ENCODE measurements at regions not wholly inside any gene's neighbourhood (a gene's known extent, or its start where the extent isn't known, plus 50 kb on each side); places are given as distances from the start of the nearest gene placed in this dataset.

DNA sequence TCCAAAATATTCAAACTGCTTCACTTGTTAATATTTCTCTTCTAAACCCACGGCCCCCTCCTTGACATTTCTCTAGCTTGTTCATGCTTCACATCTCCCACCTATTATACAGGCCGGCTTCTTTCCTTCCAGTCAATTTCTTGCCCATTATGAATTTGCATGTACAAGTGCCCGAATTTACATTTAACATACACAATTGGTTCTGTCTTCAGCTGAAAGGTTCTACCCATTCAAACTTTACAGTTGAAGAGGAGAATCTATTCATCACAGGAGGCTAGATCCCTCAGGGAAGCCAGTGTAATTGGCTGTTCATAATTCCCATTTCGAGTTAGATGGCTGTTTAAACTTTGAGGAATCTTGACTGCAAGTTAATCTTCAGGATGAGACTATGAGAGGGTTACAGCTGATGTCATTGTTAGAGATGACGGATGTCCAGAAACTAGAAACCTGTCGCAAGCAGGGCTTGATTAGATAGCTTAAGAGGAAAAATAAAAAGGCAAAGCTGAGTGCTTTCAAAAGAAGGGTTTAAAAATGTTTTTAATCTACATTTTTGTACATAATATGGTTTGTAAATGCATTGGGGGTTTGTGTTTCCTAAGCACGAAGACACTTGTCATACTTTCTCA, 157.0 kb downstream of the ADSS2 start:
- TF ChIP-seq, protein P1, sequence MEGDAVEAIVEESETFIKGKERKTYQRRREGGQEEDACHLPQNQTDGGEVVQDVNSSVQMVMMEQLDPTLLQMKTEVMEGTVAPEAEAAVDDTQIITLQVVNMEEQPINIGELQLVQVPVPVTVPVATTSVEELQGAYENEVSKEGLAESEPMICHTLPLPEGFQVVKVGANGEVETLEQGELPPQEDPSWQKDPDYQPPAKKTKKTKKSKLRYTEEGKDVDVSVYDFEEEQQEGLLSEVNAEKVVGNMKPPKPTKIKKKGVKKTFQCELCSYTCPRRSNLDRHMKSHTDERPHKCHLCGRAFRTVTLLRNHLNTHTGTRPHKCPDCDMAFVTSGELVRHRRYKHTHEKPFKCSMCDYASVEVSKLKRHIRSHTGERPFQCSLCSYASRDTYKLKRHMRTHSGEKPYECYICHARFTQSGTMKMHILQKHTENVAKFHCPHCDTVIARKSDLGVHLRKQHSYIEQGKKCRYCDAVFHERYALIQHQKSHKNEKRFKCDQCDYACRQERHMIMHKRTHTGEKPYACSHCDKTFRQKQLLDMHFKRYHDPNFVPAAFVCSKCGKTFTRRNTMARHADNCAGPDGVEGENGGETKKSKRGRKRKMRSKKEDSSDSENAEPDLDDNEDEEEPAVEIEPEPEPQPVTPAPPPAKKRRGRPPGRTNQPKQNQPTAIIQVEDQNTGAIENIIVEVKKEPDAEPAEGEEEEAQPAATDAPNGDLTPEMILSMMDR (conservative IDR thresholded peaks at IDR 0.05; ENCODE audit: low read length), result no peak
- TF ChIP-seq EZH2phosphoT487 (IDR thresholded peaks at IDR 0.05; ENCODE audit: borderline replicate concordance), result no peak

Measured in Loucy (cell line).